PFSK-1 (cell line): ENCODE measurements at regions not wholly inside any gene's neighbourhood (a gene's known extent, or its start where the extent isn't known, plus 50 kb on each side); places are given as distances from the start of the nearest gene placed in this dataset.

Experiments
- POLR2AphosphoS5 ChIP-seq: IDR thresholded peaks from 2 replicates; pipeline ENCODE4 v1.6.1; 2012; ENCODE audit warnings: low read depth, mild to moderate bottlenecking, control low read depth, low read length, moderate library complexity
- REST ChIP-seq, 2 experiments: IDR thresholded peaks; 2 replicates each; pipeline versions ENCODE4 v1.6.1 to v1.8.0; 2011 to 2012; ENCODE audit warnings: low read depth in 2 of 2, low read length in 2 of 2, control low read depth in 1 of 2, inconsistent platforms in 1 of 2, mild to moderate bottlenecking in 1 of 2, moderate library complexity in 1 of 2; ENCODE audit not compliant: insufficient read depth in 1 of 2
- TAF1 ChIP-seq: IDR thresholded peaks from 2 replicates; pipeline ENCODE4 v1.6.1; 2012; ENCODE audit warnings: low read length, control low read depth, borderline replicate concordance; ENCODE audit not compliant: insufficient read depth

DNA sequence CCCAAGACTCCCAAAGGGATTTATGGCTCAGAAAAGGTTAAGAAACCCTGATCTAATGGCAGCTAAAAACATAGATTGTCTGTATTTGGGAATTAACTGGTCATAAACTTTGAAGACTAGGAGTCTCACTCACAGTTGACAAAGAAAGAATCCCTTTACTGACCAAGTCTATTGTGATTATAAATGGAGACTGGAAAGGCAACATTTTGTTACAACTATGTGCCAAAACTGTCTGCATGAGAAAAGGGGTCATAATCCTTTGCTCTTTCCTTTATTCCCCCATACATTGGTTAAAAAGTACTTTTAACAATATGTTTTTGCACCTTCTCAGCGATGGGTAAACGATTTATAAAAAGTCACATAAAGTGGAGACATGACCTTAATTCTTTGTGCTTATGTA lies 206.9 kb upstream of the MAP3K7 start:
- TF ChIP-seq POLR2AphosphoS5 (no peak), REST (IDR thresholded peaks at IDR 0.05; ENCODE audit: insufficient read depth in 1 of 2, low read depth in 2 of 2, low read length in 2 of 2) (no peak), TAF1 (no peak)
